Osteoblast (primary cell): ENCODE measurements at regions not wholly inside any gene's neighbourhood (a gene's known extent, or its start where the extent isn't known, plus 50 kb on each side); places are given as distances from the start of the nearest gene placed in this dataset.

ENCODE experiments used
- DNase-seq: peaks from one replicate; pipeline ENCODE4 v3.0.0; 2011; ENCODE audit warnings: low spot score, mixed read lengths; ENCODE audit not compliant: insufficient read length; ENCODE audit errors: missing footprints
- H2AFZ ChIP-seq: 2 replicates; pipeline ENCODE4 v1.6.0; 2011; ENCODE audit warnings: mild to moderate bottlenecking, low read length
- H3K27ac ChIP-seq: 2 replicates; pipeline ENCODE4 v1.5.1; 2011; ENCODE audit warnings: mild to moderate bottlenecking, low read depth, low read length, moderate library complexity
- H3K27me3 ChIP-seq: 2 replicates; pipeline ENCODE4 v1.6.0; 2012; ENCODE audit warnings: mild to moderate bottlenecking, control low read depth, inconsistent platforms, low read length, moderate library complexity; ENCODE audit not compliant: insufficient read depth
- H3K36me3 ChIP-seq: 2 replicates; pipeline ENCODE4 v1.5.1; 2011; ENCODE audit warnings: mild to moderate bottlenecking, low read length, control low read depth, moderate library complexity; ENCODE audit not compliant: insufficient read depth
- H3K4me1 ChIP-seq: 2 replicates; pipeline ENCODE4 v1.5.1; 2011; ENCODE audit warnings: mild to moderate bottlenecking, low read length, control low read depth, moderate library complexity; ENCODE audit not compliant: insufficient read depth
- H3K4me2 ChIP-seq: 2 replicates; pipeline ENCODE4 v1.6.0; 2011; ENCODE audit warnings: mild to moderate bottlenecking, low read length; ENCODE audit not compliant: insufficient read depth
- H3K4me3 ChIP-seq: fragments of 200-600 bp; sonication (generic); 3 replicates; pipeline ENCODE4 v1.5.1; 2012; ENCODE audit warnings: mild to moderate bottlenecking, low read length, inconsistent platforms; ENCODE audit not compliant: insufficient read depth
- H3K79me2 ChIP-seq: 2 replicates; pipeline ENCODE4 v1.6.0; 2012; ENCODE audit warnings: mild to moderate bottlenecking, low read length, control low read depth, inconsistent platforms; ENCODE audit not compliant: insufficient read depth
- H3K9me3 ChIP-seq: 2 replicates; pipeline ENCODE4 v1.5.1; 2011; ENCODE audit warnings: low read depth, low read length, control low read depth
- H4K20me1 ChIP-seq: 2 replicates; pipeline ENCODE4 v1.6.0; 2012; ENCODE audit warnings: mild to moderate bottlenecking, low read length, control low read depth; ENCODE audit not compliant: insufficient read depth
- TF ChIP-seq, protein P1 (sequence below): IDR thresholded peaks from 2 replicates; pipeline ENCODE4 v1.5.1; 2011; ENCODE audit warnings: mild to moderate bottlenecking, low read depth, low read length, moderate library complexity; ENCODE audit errors: extremely low read depth

DNA sequence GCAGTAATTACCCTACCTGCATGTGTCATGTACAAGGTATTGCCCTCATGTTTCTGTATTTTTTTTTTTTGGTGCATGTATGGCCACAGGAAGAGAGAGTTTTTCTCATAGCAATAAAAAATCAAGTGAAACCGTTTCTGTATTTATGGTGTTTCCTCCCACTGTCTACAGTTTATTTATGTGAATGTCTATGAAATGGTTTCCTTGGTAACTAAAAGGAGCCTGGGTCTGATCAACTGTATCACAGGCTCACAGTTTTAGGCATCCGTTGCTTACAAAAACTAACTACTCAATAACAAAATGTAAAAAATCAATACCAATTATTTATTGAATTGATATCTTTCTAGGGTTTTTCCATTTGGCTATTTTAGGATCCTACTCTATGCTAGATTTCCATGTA lies 464.4 kb downstream of the TAF11L14 start:
- Histone ChIP-seq H3K36me3 (no peaks in the 10 kb centered on the region), H2AFZ (no peak overlapping the region), H3K79me2 (no peaks in the 10 kb centered on the region), H3K4me3 (no peak overlapping the region), H3K27ac (no peak overlapping the region), H3K4me2 (no peak overlapping the region), H4K20me1 (no peaks in the 10 kb centered on the region), H3K27me3 (no peaks in the 10 kb centered on the region), H3K9me3 (no peaks in the 10 kb centered on the region), H3K4me1 (no peaks in the 10 kb centered on the region)
- TF ChIP-seq, protein P1, sequence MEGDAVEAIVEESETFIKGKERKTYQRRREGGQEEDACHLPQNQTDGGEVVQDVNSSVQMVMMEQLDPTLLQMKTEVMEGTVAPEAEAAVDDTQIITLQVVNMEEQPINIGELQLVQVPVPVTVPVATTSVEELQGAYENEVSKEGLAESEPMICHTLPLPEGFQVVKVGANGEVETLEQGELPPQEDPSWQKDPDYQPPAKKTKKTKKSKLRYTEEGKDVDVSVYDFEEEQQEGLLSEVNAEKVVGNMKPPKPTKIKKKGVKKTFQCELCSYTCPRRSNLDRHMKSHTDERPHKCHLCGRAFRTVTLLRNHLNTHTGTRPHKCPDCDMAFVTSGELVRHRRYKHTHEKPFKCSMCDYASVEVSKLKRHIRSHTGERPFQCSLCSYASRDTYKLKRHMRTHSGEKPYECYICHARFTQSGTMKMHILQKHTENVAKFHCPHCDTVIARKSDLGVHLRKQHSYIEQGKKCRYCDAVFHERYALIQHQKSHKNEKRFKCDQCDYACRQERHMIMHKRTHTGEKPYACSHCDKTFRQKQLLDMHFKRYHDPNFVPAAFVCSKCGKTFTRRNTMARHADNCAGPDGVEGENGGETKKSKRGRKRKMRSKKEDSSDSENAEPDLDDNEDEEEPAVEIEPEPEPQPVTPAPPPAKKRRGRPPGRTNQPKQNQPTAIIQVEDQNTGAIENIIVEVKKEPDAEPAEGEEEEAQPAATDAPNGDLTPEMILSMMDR, result no peak
- DNase-seq, result no peak

DNA sequence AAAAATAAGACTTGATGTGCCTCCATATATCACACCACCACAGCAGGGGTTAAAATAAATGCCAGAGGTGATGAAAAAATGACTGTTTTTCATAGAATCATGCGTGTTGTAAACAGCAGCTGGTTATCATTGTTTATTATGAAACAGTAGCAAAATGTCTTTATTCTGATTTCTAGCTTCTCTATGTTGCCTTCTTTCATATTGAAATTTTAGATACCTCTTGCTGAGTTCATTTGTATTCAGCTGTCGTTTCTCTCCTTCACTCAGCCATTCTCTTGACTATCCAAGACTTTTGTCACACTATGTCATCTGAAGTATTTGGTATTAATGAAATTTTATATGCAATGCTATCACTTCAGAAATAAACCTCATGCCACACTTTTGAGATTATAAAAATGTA lies 465.0 kb downstream of the TAF11L14 start:
- Histone ChIP-seq H3K4me2 (no peak overlapping the region), H4K20me1 (no peaks in the 10 kb centered on the region), H3K27ac (no peak overlapping the region), H3K36me3 (no peaks in the 10 kb centered on the region), H2AFZ (no peak overlapping the region), H3K9me3 (no peaks in the 10 kb centered on the region), H3K4me1 (no peaks in the 10 kb centered on the region), H3K79me2 (no peaks in the 10 kb centered on the region), H3K4me3 (no peak overlapping the region), H3K27me3 (no peaks in the 10 kb centered on the region)
- TF ChIP-seq, protein P1, result no peak
- no peak for DNase-seq

DNA sequence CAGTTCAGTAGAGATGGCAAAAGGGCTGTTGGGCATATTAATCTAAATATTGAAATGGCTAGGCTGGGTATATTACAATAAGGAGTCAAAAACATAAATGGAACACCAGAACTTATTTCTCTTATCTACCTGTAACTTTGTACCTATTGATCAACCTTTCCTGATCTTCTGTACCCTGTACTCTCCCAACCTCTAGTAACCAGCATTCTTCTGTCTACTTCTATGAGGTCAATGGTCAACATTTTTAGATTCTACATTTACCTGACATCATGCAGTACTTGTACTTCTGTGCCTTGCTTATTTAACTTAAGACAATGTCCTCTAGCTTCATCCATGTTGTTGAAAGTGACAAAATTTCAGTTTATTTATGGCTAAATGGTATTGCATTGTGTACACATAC lies 467.3 kb downstream of the TAF11L14 start:
- no peaks in the 10 kb centered on the region for H3K36me3 ChIP-seq
- H4K20me1 ChIP-seq, result no peaks in the 10 kb centered on the region
- DNase-seq, result no peak
- H3K79me2 ChIP-seq, result no peaks in the 10 kb centered on the region
- no peaks in the 10 kb centered on the region for H3K27me3 ChIP-seq
- no peaks in the 10 kb centered on the region for H3K4me1 ChIP-seq
- TF ChIP-seq, protein P1, result no peak
- no peak overlapping the region for H3K4me3 ChIP-seq
- H3K27ac ChIP-seq, result no peak overlapping the region
- H3K9me3 ChIP-seq, result no peaks in the 10 kb centered on the region
- no peak overlapping the region for H3K4me2 ChIP-seq
- no peak overlapping the region for H2AFZ ChIP-seq

DNA sequence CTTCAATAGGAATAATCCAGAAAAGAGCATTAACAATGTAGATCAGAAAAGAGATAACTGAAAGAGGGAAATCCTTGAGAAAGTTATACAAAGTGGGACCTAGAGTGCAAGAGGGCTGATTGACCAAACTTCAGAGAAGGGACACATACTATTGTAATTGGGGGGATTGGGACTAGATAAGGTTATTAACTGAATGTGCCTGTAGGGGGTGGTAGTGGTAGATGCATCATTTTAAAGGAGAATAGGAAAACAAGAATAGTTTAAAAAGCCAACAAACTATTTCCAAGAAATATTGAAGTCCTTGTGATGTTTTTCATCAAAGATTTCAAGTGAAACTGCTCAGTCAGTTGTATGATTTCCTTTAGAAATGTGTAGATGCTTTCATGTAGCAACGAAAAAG lies 468.5 kb downstream of the TAF11L14 start:
- TF ChIP-seq, protein P1, result no peak
- H3K79me2 ChIP-seq, result no peaks in the 10 kb centered on the region
- H3K4me2 ChIP-seq, result no peak overlapping the region
- H3K9me3 ChIP-seq, result no peaks in the 10 kb centered on the region
- no peak overlapping the region for H3K27ac ChIP-seq
- H3K4me3 ChIP-seq, result no peak overlapping the region
- no peaks in the 10 kb centered on the region for H4K20me1 ChIP-seq
- H3K27me3 ChIP-seq, result no peaks in the 10 kb centered on the region
- no peaks in the 10 kb centered on the region for H3K4me1 ChIP-seq
- H3K36me3 ChIP-seq, result no peaks in the 10 kb centered on the region
- DNase-seq, result no peak
- H2AFZ ChIP-seq, result no peak overlapping the region
